ENCODE measurements at regions not wholly inside any gene's neighbourhood (a gene's known extent, or its start where the extent isn't known, plus 50 kb on each side); places are given as distances from the start of the nearest gene placed in this dataset.
"Not testable (repeated sequence)": the region's sequence is repeated elsewhere in the genome, so short reads cannot be mapped to it uniquely, and the experiment has no call there.

DNA sequence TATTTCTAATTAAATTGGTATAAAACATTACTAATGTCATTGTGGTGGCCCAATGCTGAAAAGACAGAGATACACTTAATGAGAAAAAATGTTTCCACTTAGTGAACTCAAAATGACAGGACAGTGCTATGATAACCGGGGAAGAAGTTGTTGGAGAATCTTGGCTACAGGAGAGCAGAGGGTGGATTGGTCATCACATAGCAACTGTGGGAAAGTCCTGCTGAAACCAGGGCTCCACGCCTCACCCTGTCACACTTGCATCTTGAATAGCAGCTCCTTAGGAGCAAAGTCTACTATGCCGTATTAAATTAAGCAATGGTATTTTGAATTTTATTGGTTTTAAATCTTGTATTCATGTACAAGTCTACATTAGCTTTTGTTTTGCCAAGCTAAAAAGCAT lies 225.5 kb downstream of the KLF6 start:
- intact Hi-C loops (cut with DNase I): no loop called here
- Histone ChIP-seq H3K27me3 (no peaks in the 10 kb centered on the region), H3K9me3 (no peaks in the 10 kb centered on the region), H3K4me3 (no peak overlapping the region), H3K4me1 (no peaks in the 10 kb centered on the region), H3K27ac (no peak overlapping the region), H3K36me3 (no peaks in the 10 kb centered on the region)
- ATAC-seq (no peak), DNase-seq (no peak)
- TF ChIP-seq CTCF (IDR thresholded peaks at IDR 0.05): no peak

- Histone ChIP-seq H3K9me3 (no peaks in the 10 kb centered on the region), H3K36me3 (no peaks in the 10 kb centered on the region), H3K27me3 (no peaks in the 10 kb centered on the region), H3K4me3 (no peak overlapping the region), H3K27ac (no peak overlapping the region), H3K4me1 (no peaks in the 10 kb centered on the region)
- no peak for ATAC-seq
- no peak for DNase-seq
- intact Hi-C loops (cut with DNase I): no loop called here
- TF ChIP-seq CTCF (IDR thresholded peaks at IDR 0.05): no peak
Observed at GRCh38 chr10:3559011-3559410, 226.0 kb downstream of the KLF6 start.

GRCh38 chr10:3556191-3557017 lies 228.6 kb downstream of the KLF6 start:
- DNase-seq: peak in 1 of 4 donors; percentile 40
- peak overlapping the region in 1 of 2 donors; percentile 51 for H3K27ac ChIP-seq
- intact Hi-C loops (cut with DNase I); ATAC-seq; H3K9me3 ChIP-seq; H3K27me3 ChIP-seq; H3K36me3 ChIP-seq; H3K4me1 ChIP-seq: not testable (repeated sequence)
- H3K4me3 ChIP-seq: peak overlapping the region in 1 of 2 donors; percentile 10

GRCh38 chr10:3554121-3554522 lies 230.9 kb downstream of the KLF6 start:
- H3K27ac ChIP-seq: no peak overlapping the region
- TF ChIP-seq CTCF (IDR thresholded peaks at IDR 0.05): no peak
- intact Hi-C loops (cut with DNase I): no loop called here
- no peaks in the 10 kb centered on the region for H3K27me3 ChIP-seq
- no peaks in the 10 kb centered on the region for H3K36me3 ChIP-seq
- peak in 1 of 4 donors; percentile 73 for DNase-seq
- H3K4me3 ChIP-seq: no peak overlapping the region
- H3K9me3 ChIP-seq: no peaks in the 10 kb centered on the region
- H3K4me1 ChIP-seq: no peaks in the 10 kb centered on the region
- ATAC-seq: no peak

GRCh38 chr10:3552281-3552680 lies 232.7 kb downstream of the KLF6 start:
- ATAC-seq (no peak), DNase-seq (no peak)
- intact Hi-C loops (cut with DNase I): no loop called here
- no peak overlapping the region for H3K4me3 ChIP-seq
- H3K9me3 ChIP-seq: no peaks in the 10 kb centered on the region
- no peak for TF ChIP-seq CTCF (IDR thresholded peaks at IDR 0.05)
- no peak overlapping the region for H3K27ac ChIP-seq
- no peaks in the 10 kb centered on the region for H3K4me1 ChIP-seq
- no peaks in the 10 kb centered on the region for H3K36me3 ChIP-seq
- H3K27me3 ChIP-seq: no peaks in the 10 kb centered on the region

DNA sequence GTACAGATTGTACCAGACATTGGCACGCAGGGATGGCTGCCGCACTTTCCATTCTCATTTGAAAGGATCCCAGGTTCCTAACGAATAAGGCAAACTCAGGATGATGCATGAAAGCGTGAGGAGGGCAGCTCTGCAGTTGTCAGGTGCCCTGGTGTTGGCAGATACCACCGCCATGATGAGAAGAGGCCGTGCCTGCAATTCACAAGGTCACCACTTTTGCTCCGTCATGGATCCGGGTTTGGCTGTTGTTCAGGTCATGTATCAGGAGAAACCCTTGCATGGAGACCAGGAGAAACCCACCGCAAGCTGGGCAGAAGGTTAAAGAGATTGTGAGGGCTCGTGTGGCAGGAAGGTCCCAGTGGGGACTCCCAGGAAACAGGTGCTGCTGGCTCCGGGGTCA lies 233.2 kb downstream of the KLF6 start:
- no peak for ATAC-seq
- no peak for TF ChIP-seq CTCF (IDR thresholded peaks at IDR 0.05)
- no peaks in the 10 kb centered on the region for H3K27me3 ChIP-seq

More for the DNA sequence above, 233.2 kb downstream of the KLF6 start:
- Histone ChIP-seq H3K27ac (no peak overlapping the region), H3K4me3 (no peak overlapping the region), H3K4me1 (no peaks in the 10 kb centered on the region), H3K36me3 (no peaks in the 10 kb centered on the region), H3K9me3 (no peaks in the 10 kb centered on the region)
- intact Hi-C loops (cut with DNase I): no loop called here
- no peak for DNase-seq
